ENCODE measurements at regions not wholly inside any gene's neighbourhood (a gene's known extent, or its start where the extent isn't known, plus 50 kb on each side); places are given as distances from the start of the nearest gene placed in this dataset.

DNA sequence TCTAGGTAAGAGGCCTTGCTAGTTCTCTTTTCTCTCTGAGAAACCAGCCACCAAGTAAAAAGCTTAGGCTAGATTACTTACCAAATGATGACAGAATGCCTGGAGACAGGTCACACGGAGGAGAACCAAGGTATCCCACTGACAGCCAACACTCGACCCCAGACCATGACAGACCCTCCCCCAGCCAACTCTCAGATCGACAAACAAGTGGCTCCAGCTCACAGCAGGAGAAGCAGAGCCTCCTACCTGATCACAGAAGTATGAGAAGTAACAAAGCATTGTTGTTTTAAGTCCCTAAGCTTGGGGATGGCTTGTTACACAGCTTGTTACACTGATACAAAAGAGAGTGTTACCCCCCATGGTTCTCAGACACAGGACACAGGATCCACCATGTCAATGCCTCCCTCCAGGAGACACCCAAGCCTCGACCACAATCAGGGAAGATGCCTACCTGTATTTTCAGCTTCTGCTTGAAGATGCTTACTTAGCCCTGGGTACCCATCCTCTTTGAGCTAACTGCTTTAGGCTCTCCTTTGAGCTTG lies 423.8 kb upstream of the JARID2 start:
- H3K4me1 ChIP-seq (ENCODE audit: insufficient read depth): peaks cover 2% of the 10 kb centered on the region
- 72% methylated on average over 4 of the region's 4 CpGs for WGBS
- H3K27ac ChIP-seq (ENCODE audit: low read depth): no peak overlapping the region
- H3K4me3 ChIP-seq (ENCODE audit: low read depth, low read length): no peak overlapping the region
- no peaks in the 10 kb centered on the region for H3K36me3 ChIP-seq (ENCODE audit: insufficient read depth)
- DNase-seq (ENCODE audit: extremely low spot score): no peak

DNA sequence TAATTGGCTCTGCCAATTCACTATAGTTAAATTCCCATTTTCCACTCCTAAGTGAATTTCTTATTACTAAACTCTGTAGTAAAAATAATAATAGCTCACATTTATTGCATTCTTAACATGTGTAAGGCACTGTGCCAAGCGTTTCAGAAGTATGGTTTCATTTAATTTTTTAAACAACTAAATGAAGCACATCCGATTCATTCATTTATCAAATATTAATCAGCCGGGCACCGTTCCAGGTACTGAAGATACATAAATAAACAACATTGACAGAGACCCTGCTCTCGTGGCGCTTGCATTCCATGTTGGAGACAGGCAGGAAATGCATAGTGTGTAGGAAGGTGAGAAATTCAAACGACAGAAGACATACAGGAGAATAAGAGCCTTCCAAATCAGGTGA lies 423.2 kb upstream of the JARID2 start:
- Histone ChIP-seq H3K4me1 (ENCODE audit: insufficient read depth) (peaks cover 2% of the 10 kb centered on the region), H3K36me3 (ENCODE audit: insufficient read depth) (no peaks in the 10 kb centered on the region), H3K27ac (ENCODE audit: low read depth) (no peak overlapping the region), H3K4me3 (ENCODE audit: low read depth, low read length) (no peak overlapping the region)
- 58% methylated on average over 7 of the region's 7 CpGs for WGBS
- DNase-seq (ENCODE audit: extremely low spot score): no peak

DNA sequence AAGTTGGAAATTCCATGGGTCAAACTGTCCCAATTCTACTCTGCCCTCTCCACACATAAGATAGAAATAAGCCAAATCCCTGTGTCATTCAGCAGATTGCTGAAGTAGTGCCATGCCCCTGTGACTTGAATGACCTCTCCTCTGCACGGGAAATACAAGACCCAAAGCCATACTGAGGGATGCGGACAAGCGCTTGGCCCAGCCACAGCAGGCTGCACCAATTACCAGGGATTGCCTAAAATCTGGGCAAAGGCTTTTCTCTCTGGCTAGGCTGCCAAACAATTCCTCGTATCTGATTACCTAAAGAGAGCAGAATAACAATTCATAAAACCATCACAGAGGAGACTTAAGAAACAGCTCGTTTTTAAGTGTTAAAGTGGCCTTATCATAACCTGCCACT lies 421.8 kb upstream of the JARID2 start:
- no peak for DNase-seq (ENCODE audit: extremely low spot score)
- Histone ChIP-seq H3K4me3 (ENCODE audit: low read depth, low read length) (no peak overlapping the region), H3K36me3 (ENCODE audit: insufficient read depth) (no peaks in the 10 kb centered on the region), H3K4me1 (ENCODE audit: insufficient read depth) (peaks cover 2% of the 10 kb centered on the region), H3K27ac (ENCODE audit: low read depth) (no peak overlapping the region)
- 70% methylated on average over 5 of the region's 5 CpGs for WGBS

DNA sequence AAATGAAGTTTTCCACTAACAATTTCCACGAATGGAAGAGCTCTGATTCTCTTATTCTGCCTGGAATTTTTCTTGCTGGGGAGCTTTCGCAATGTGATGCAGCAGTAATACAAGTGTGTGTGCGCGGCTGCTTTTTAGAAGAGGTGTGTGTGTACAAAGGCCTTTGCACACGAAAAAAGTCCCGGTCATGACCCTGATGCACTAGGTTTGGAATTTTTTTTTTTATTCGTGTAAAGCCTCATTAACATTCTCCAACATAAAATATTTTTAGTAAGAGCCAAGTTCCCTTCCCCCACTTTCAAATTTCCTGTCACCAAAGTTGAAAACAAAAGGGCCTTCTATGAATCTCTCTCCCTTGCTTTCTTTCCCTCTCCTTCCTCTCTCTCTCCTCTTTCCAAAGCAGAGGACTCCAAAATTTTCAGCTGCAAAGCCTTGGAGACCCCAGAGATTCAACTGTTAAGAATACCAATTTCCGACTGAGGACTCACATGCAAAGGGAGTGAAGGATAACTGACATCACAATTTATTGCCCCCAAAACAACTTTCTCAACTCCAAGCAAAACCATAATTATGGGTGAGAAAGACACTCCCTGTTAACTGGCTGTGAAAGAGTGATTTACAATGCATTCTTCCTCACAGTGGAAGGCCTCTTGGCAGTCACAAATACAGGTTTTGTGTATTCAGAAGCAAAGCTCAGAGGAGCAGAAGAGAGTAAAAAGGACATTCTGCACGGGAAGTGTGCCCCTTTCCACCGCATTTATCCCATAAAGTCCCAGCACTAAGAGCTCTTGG lies 421.2 kb upstream of the JARID2 start:
- Histone ChIP-seq H3K4me3 (ENCODE audit: low read depth, low read length) (no peak overlapping the region), H3K36me3 (ENCODE audit: insufficient read depth) (no peaks in the 10 kb centered on the region), H3K27ac (ENCODE audit: low read depth) (no peak overlapping the region), H3K4me1 (ENCODE audit: insufficient read depth) (peaks cover 2% of the 10 kb centered on the region)
- WGBS: 74% methylated on average over 10 of the region's 10 CpGs
- no peak for DNase-seq (ENCODE audit: extremely low spot score)

DNA sequence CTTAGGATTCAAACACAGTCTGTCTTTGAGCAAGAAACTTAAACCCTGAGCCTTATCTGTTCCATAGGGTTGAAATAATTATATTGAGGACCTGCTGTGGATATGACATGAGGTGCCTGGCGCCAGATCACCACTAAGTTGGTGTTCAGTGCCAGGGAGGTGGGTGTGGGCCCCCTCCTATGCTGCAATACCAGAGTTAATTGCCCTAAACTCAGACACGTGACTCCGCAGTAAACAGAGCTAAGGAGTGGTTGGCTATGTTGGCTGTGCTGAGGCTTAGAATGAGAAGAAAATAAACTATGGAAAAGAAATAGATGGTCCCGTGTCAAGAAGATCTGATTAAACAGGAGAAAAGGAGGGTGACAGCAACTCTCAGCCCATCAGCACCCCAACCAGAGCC lies 419.4 kb upstream of the JARID2 start:
- no peak for DNase-seq (ENCODE audit: extremely low spot score)
- H3K4me3 ChIP-seq (ENCODE audit: low read depth, low read length): no peak overlapping the region
- peaks cover 2% of the 10 kb centered on the region for H3K4me1 ChIP-seq (ENCODE audit: insufficient read depth)
- no peaks in the 10 kb centered on the region for H3K36me3 ChIP-seq (ENCODE audit: insufficient read depth)
- H3K27ac ChIP-seq (ENCODE audit: low read depth): no peak overlapping the region
- WGBS: 82% methylated on average over 4 of the region's 4 CpGs

- no peak for DNase-seq (ENCODE audit: extremely low spot score)
- Histone ChIP-seq H3K4me1 (ENCODE audit: insufficient read depth) (peaks cover 2% of the 10 kb centered on the region), H3K36me3 (ENCODE audit: insufficient read depth) (no peaks in the 10 kb centered on the region), H3K27ac (ENCODE audit: low read depth) (no peak overlapping the region), H3K4me3 (ENCODE audit: low read depth, low read length) (no peak overlapping the region)
- WGBS: 96% methylated on average over 10 of the region's 10 CpGs
These were observed 418.5 kb upstream of the JARID2 start for GRCh38 chr6:14827354-14827753.

GRCh38 chr6:14828201-14828611 lies 417.7 kb upstream of the JARID2 start:
- Histone ChIP-seq H3K4me3 (ENCODE audit: low read depth, low read length) (no peak overlapping the region), H3K4me1 (ENCODE audit: insufficient read depth) (peaks cover 2% of the 10 kb centered on the region), H3K36me3 (ENCODE audit: insufficient read depth) (no peaks in the 10 kb centered on the region), H3K27ac (ENCODE audit: low read depth) (no peak overlapping the region)
- 80% methylated on average over 9 of the region's 9 CpGs for WGBS
- no peak for DNase-seq (ENCODE audit: extremely low spot score)

- H3K4me3 ChIP-seq (ENCODE audit: low read depth, low read length): no peak overlapping the region
- DNase-seq (ENCODE audit: extremely low spot score): no peak
- H3K36me3 ChIP-seq (ENCODE audit: insufficient read depth): no peaks in the 10 kb centered on the region
- no peak overlapping the region for H3K27ac ChIP-seq (ENCODE audit: low read depth)
- H3K4me1 ChIP-seq (ENCODE audit: insufficient read depth): peaks cover 2% of the 10 kb centered on the region
- WGBS: 94% methylated on average over 5 of the region's 5 CpGs
These were observed 414.8 kb upstream of the JARID2 start for GRCh38 chr6:14831070-14831469.

GRCh38 chr6:14831937-14832336 lies 413.9 kb upstream of the JARID2 start:
- WGBS: 70% methylated on average over 6 of the region's 6 CpGs

GRCh38 chr6:14832427-14832826 lies 413.4 kb upstream of the JARID2 start:
- no peak overlapping the region for H3K4me3 ChIP-seq (ENCODE audit: low read depth, low read length)
- DNase-seq (ENCODE audit: extremely low spot score): no peak
- no peaks in the 10 kb centered on the region for H3K4me1 ChIP-seq (ENCODE audit: insufficient read depth)
- no peaks in the 10 kb centered on the region for H3K36me3 ChIP-seq (ENCODE audit: insufficient read depth)
- H3K27ac ChIP-seq (ENCODE audit: low read depth): no peak overlapping the region
- WGBS: 78% methylated on average over 2 of the region's 2 CpGs

More at GRCh38 chr6:14831937-14832336, 413.9 kb upstream of the JARID2 start:
- no peak for DNase-seq (ENCODE audit: extremely low spot score)
- no peak overlapping the region for H3K27ac ChIP-seq (ENCODE audit: low read depth)
- H3K4me3 ChIP-seq (ENCODE audit: low read depth, low read length): no peak overlapping the region
- H3K4me1 ChIP-seq (ENCODE audit: insufficient read depth): no peaks in the 10 kb centered on the region
- H3K36me3 ChIP-seq (ENCODE audit: insufficient read depth): no peaks in the 10 kb centered on the region

DNA sequence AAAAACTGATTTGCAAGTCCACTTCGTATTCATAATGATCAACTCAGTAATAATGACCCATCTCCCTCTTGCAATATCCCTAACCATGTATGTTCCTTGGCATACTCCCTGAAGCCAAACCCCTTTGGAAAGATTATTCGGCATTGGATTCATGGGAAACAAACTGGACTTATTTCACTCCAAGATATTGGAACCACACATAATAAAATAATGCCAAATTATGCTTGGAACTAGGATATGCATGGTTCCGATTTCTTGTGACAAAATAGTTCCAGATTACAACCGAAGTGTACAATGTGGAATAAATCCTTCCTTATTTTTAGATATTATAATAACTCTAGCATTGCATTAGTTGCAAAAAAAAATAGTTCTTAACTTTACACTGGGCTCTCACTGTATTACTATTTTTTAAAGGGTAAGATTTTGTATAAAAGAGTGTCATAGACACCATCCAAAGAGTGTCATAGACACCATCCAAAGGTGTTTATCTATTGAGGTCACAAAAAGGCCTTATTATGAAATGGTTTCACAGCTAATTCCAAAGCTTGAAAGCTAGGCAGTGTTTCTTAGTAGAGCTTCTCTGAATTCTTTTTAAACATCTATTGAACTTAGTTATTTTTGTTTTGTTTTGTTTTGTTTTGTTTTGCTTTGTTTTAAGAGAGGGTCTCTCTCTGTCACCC lies 410.9 kb upstream of the JARID2 start:
- H3K4me1 ChIP-seq (ENCODE audit: insufficient read depth): no peaks in the 10 kb centered on the region
- no peak overlapping the region for H3K4me3 ChIP-seq (ENCODE audit: low read depth, low read length)
- DNase-seq (ENCODE audit: extremely low spot score): no peak
- H3K27ac ChIP-seq (ENCODE audit: low read depth): no peak overlapping the region
- 75% methylated on average over 4 of the region's 4 CpGs for WGBS
- no peaks in the 10 kb centered on the region for H3K36me3 ChIP-seq (ENCODE audit: insufficient read depth)

- Histone ChIP-seq H3K4me3 (ENCODE audit: low read depth, low read length) (no peak overlapping the region), H3K27ac (ENCODE audit: low read depth) (no peak overlapping the region), H3K4me1 (ENCODE audit: insufficient read depth) (no peaks in the 10 kb centered on the region), H3K36me3 (ENCODE audit: insufficient read depth) (no peaks in the 10 kb centered on the region)
- DNase-seq (ENCODE audit: extremely low spot score): no peak
- 95% methylated on average over 3 of the region's 3 CpGs for WGBS
These were observed 408.4 kb upstream of the JARID2 start for GRCh38 chr6:14837435-14837834.

- no peaks in the 10 kb centered on the region for H3K36me3 ChIP-seq (ENCODE audit: insufficient read depth)
- DNase-seq (ENCODE audit: extremely low spot score): peak; percentile 50
- H3K4me1 ChIP-seq (ENCODE audit: insufficient read depth): no peaks in the 10 kb centered on the region
- no peak overlapping the region for H3K27ac ChIP-seq (ENCODE audit: low read depth)
- H3K4me3 ChIP-seq (ENCODE audit: low read depth, low read length): no peak overlapping the region
- 37% methylated on average over 4 of the region's 4 CpGs for WGBS
These were observed 407.7 kb upstream of the JARID2 start for GRCh38 chr6:14838133-14838583.

GRCh38 chr6:14841901-14842421 lies 403.9 kb upstream of the JARID2 start:
- no peak for DNase-seq (ENCODE audit: extremely low spot score)
- no peaks in the 10 kb centered on the region for H3K36me3 ChIP-seq (ENCODE audit: insufficient read depth)
- H3K27ac ChIP-seq (ENCODE audit: low read depth): no peak overlapping the region
- no peaks in the 10 kb centered on the region for H3K4me1 ChIP-seq (ENCODE audit: insufficient read depth)
- H3K4me3 ChIP-seq (ENCODE audit: low read depth, low read length): no peak overlapping the region
- WGBS: 44% methylated on average over 8 of the region's 8 CpGs

Data from urinary bladder (tissue), 3 donors.